ENCODE measurements at regions not wholly inside any gene's neighbourhood (a gene's known extent, or its start where the extent isn't known, plus 50 kb on each side); places are given as distances from the start of the nearest gene placed in this dataset.

GRCh38 chr11:39786281-39786680 is 1673.2 kb downstream of the LRRC4C start (continued):
- TF ChIP-seq, protein P1, sequence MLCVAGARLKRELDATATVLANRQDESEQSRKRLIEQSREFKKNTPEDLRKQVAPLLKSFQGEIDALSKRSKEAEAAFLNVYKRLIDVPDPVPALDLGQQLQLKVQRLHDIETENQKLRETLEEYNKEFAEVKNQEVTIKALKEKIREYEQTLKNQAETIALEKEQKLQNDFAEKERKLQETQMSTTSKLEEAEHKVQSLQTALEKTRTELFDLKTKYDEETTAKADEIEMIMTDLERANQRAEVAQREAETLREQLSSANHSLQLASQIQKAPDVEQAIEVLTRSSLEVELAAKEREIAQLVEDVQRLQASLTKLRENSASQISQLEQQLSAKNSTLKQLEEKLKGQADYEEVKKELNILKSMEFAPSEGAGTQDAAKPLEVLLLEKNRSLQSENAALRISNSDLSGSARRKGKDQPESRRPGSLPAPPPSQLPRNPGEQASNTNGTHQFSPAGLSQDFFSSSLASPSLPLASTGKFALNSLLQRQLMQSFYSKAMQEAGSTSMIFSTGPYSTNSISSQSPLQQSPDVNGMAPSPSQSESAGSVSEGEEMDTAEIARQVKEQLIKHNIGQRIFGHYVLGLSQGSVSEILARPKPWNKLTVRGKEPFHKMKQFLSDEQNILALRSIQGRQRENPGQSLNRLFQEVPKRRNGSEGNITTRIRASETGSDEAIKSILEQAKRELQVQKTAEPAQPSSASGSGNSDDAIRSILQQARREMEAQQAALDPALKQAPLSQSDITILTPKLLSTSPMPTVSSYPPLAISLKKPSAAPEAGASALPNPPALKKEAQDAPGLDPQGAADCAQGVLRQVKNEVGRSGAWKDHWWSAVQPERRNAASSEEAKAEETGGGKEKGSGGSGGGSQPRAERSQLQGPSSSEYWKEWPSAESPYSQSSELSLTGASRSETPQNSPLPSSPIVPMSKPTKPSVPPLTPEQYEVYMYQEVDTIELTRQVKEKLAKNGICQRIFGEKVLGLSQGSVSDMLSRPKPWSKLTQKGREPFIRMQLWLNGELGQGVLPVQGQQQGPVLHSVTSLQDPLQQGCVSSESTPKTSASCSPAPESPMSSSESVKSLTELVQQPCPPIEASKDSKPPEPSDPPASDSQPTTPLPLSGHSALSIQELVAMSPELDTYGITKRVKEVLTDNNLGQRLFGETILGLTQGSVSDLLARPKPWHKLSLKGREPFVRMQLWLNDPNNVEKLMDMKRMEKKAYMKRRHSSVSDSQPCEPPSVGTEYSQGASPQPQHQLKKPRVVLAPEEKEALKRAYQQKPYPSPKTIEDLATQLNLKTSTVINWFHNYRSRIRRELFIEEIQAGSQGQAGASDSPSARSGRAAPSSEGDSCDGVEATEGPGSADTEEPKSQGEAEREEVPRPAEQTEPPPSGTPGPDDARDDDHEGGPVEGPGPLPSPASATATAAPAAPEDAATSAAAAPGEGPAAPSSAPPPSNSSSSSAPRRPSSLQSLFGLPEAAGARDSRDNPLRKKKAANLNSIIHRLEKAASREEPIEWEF (CRISPR knock-in tag; IDR thresholded peaks at IDR 0.05): no peak
- TF ChIP-seq ZNF217 (CRISPR knock-in tag; IDR thresholded peaks at IDR 0.05) (no peak), ZBTB12 (CRISPR knock-in tag; IDR thresholded peaks at IDR 0.05) (no peak), ZNF274 (IDR thresholded peaks at IDR 0.05; ENCODE audit: borderline replicate concordance, low read depth, low read length) (no peak), GATAD2A (IDR thresholded peaks at IDR 0.05) (no peak), ZNF24 (IDR thresholded peaks at IDR 0.05) (no peak), ZNF75A (CRISPR knock-in tag; IDR thresholded peaks at IDR 0.05) (no peak), ZNF3 (CRISPR knock-in tag; IDR thresholded peaks at IDR 0.05) (no peak), EP300 (IDR thresholded peaks at IDR 0.05; ENCODE audit: low read length) (no peak), CREB1 (IDR thresholded peaks at IDR 0.05) (no peak), CREB1 (CRISPR knock-in tag; IDR thresholded peaks at IDR 0.05) (no peak), PHB2 (IDR thresholded peaks at IDR 0.05; ENCODE audit: low read depth) (no peak), ZFP91 (CRISPR knock-in tag; IDR thresholded peaks at IDR 0.05) (no peak), PHTF2 (CRISPR knock-in tag; IDR thresholded peaks at IDR 0.05) (no peak), CCNT2 (IDR thresholded peaks at IDR 0.05; ENCODE audit: borderline replicate concordance, extremely low read depth, insufficient read length, low read depth, low read length) (no peak), ZNF644 (tag; IDR thresholded peaks at IDR 0.05; ENCODE audit: low read depth) (no peak)
